HCT116 (cell line): ENCODE measurements at regions not wholly inside any gene's neighbourhood (a gene's known extent, or its start where the extent isn't known, plus 50 kb on each side); places are given as distances from the start of the nearest gene placed in this dataset.

ENCODE experiments used
- ATAC-seq: fragments of 200-7000 bp; cut with Tn5 transposase; 2 replicates; pipeline ENCODE4 v1.9.1; 2020; ENCODE audit warnings: mild to moderate bottlenecking, moderate library complexity
- BruUV-seq: library from RNA; stranded (reverse); fragments of 400-500 nt; replicated peaks from 2 replicates; lab custom pipeline; 2021; lab: Mats Ljungman, UMichigan
- CTCF ChIA-PET: fragments of 300-600 bp; sonication (Branson Sonifier 250); formaldehyde crosslinking; loops from one replicate; lab custom pipeline; 2021; ENCODE audit warnings: antibody characterized with exemption; lab: Charles Lee
- POLR2A ChIA-PET: fragments of 300-600, 350-600 bp; sonication (Branson Sonifier 250); formaldehyde crosslinking; loops from one replicate; lab custom pipeline; 2021; ENCODE audit warnings: antibody characterized with exemption; lab: Charles Lee
- RAD21 ChIA-PET, 2 experiments: fragments of 300-600 bp; sonication (Branson Sonifier 250); formaldehyde crosslinking; loops; one replicate each; lab custom pipeline; 2023; ENCODE audit warnings: low total read pairs in 2 of 2; ENCODE audit not compliant: uncharacterized antibody in 2 of 2, unreplicated experiment in 2 of 2, low non-redundant PET in 1 of 2; lab: Charles Lee
- DNase-seq: peaks from one replicate; pipeline ENCODE4 v3.0.0-alpha.2; 2010; ENCODE audit warnings: low read depth, low spot score
- H2AFZ ChIP-seq: fragments of 200-600 bp; shearing (Covaris generic), sonication (generic); 2 replicates; pipeline ENCODE4 v1.6.1; 2017; ENCODE audit warnings: low read depth, mixed run types, mixed read lengths, antibody characterized with exemption, low read length; ENCODE audit not compliant: poor library complexity, severe bottlenecking
- H3K27ac ChIP-seq: 2 replicates; pipeline ENCODE4 v1.5.1; 2012; ENCODE audit warnings: low read depth, low read length
- H3K27me3 ChIP-seq: fragments of 200-600 bp; sonication (generic); 2 replicates; pipeline ENCODE4 v1.6.1; 2016; ENCODE audit warnings: mixed run types, low read length, mixed read lengths; ENCODE audit not compliant: insufficient read depth
- H3K36me3 ChIP-seq, 2 experiments: fragments of 200-500 bp in 1 of 2; fragments of 200-600 bp in 1 of 2; sonication (Bioruptor generic) in 1 of 2; sonication (generic) in 1 of 2; 2 replicates each; pipeline versions ENCODE4 v1.5.1 to v1.6.1; 2014 to 2016; ENCODE audit warnings: low read length in 2 of 2, inconsistent platforms in 1 of 2, mixed read lengths in 1 of 2, mixed run types in 1 of 2; ENCODE audit not compliant: insufficient read depth in 2 of 2, control insufficient read depth in 1 of 2
- H3K4me1 ChIP-seq, 2 experiments: fragments of 200-600 bp in 1 of 2; sonication (generic) in 1 of 2; 2 replicates each; pipeline versions ENCODE4 v1.5.1 to v1.6.1; 2012 to 2017; ENCODE audit warnings: low read length in 2 of 2, inconsistent platforms in 1 of 2, mild to moderate bottlenecking in 1 of 2, mixed read lengths in 1 of 2, mixed run types in 1 of 2, moderate library complexity in 1 of 2; ENCODE audit not compliant: insufficient read depth in 2 of 2, control insufficient read depth in 1 of 2
- H3K4me2 ChIP-seq: fragments of 200-600 bp; sonication (generic); 2 replicates; pipeline ENCODE4 v1.6.1; 2017; ENCODE audit warnings: mixed run types, low read length, mixed read lengths
- H3K4me3 ChIP-seq, 2 experiments: fragments of 200-600 bp in 1 of 2; sonication (generic) in 1 of 2; replicated peaks in 1 of 2; 2 replicates each; pipeline ENCODE4 v1.5.1; 2011 to 2016; ENCODE audit warnings: low read length in 2 of 2, control low read depth in 1 of 2, low read depth in 1 of 2, mild to moderate bottlenecking in 1 of 2, mixed read lengths in 1 of 2, mixed run types in 1 of 2
- H3K79me2 ChIP-seq: fragments of 200-600 bp; sonication (generic); 2 replicates; pipeline ENCODE4 v1.6.1; 2017; ENCODE audit warnings: mild to moderate bottlenecking, mixed run types, low read length, moderate library complexity, mixed read lengths; ENCODE audit not compliant: insufficient read depth
- H3K9ac ChIP-seq: fragments of 200-600 bp; sonication (generic); 2 replicates; pipeline ENCODE4 v1.6.1; 2016; ENCODE audit warnings: low read length, mixed read lengths
- H3K9me2 ChIP-seq: fragments of 200-600 bp; sonication (generic), shearing (Covaris generic); 2 replicates; pipeline ENCODE4 v1.6.1; 2017; ENCODE audit warnings: mixed run types, mild to moderate bottlenecking, moderate library complexity; ENCODE audit not compliant: insufficient read depth
- H3K9me3 ChIP-seq, 2 experiments: fragments of 200-500 bp in 1 of 2; fragments of 200-600 bp in 1 of 2; sonication (Bioruptor generic) in 1 of 2; sonication (generic) in 1 of 2; 2 replicates each; pipeline ENCODE4 v1.6.1; 2014 to 2017; ENCODE audit warnings: low read length in 2 of 2, mixed read lengths in 2 of 2, inconsistent platforms in 1 of 2, low read depth in 1 of 2, mild to moderate bottlenecking in 1 of 2, mixed run types in 1 of 2, moderate library complexity in 1 of 2; ENCODE audit not compliant: control insufficient read depth in 1 of 2, insufficient read depth in 1 of 2
- H4K20me1 ChIP-seq: fragments of 200-600 bp; sonication (generic), shearing (Covaris generic); 2 replicates; pipeline ENCODE4 v1.6.1; 2017; ENCODE audit warnings: mixed run types, mild to moderate bottlenecking, moderate library complexity; ENCODE audit not compliant: insufficient read depth
- CEBPB ChIP-seq: IDR thresholded peaks from 2 replicates; pipeline ENCODE4 v1.6.1; 2012; ENCODE audit warnings: low read depth
- EGR1 ChIP-seq: IDR thresholded peaks from 2 replicates; pipeline ENCODE4 v1.6.1; 2012; ENCODE audit warnings: low read depth
- ELF1 ChIP-seq: IDR thresholded peaks from 2 replicates; pipeline ENCODE4 v1.6.1; 2012; ENCODE audit warnings: low read depth, borderline replicate concordance
- EZH2 ChIP-seq: fragments of 200-600 bp; sonication (generic); IDR thresholded peaks from 2 replicates; pipeline ENCODE4 v1.6.1; 2017; ENCODE audit warnings: antibody characterized with exemption, mixed run types
- JUND ChIP-seq: IDR thresholded peaks from 2 replicates; pipeline ENCODE4 v1.6.1; 2012
- MAX ChIP-seq: IDR thresholded peaks from 2 replicates; pipeline ENCODE4 v1.6.1; 2012
- POLR2A ChIP-seq: IDR thresholded peaks from 2 replicates; pipeline ENCODE4 v1.7.0; 2011; ENCODE audit warnings: borderline replicate concordance; ENCODE audit not compliant: insufficient read depth, insufficient read length; ENCODE audit errors: extremely low read depth
- RAD21 ChIP-seq: IDR thresholded peaks from 2 replicates; pipeline ENCODE4 v1.6.1; 2012; ENCODE audit warnings: low read depth, mild to moderate bottlenecking
- REST ChIP-seq: IDR thresholded peaks from 2 replicates; pipeline ENCODE4 v1.6.1; 2012; ENCODE audit warnings: low read depth
- SP1 ChIP-seq: IDR thresholded peaks from 2 replicates; pipeline ENCODE4 v1.6.1; 2012; ENCODE audit warnings: low read depth
- TCF7L2 ChIP-seq: IDR thresholded peaks from 2 replicates; pipeline ENCODE4 v1.7.0; 2011; ENCODE audit warnings: borderline replicate concordance, inconsistent platforms; ENCODE audit not compliant: insufficient read depth, insufficient read length; ENCODE audit errors: extremely low read depth
- YY1 ChIP-seq: IDR thresholded peaks from 2 replicates; pipeline ENCODE4 v1.6.1; 2011; ENCODE audit warnings: low read length, low read depth, moderate library complexity, mild to moderate bottlenecking; ENCODE audit not compliant: insufficient replicate concordance; ENCODE audit errors: extremely low read depth
- ZFX ChIP-seq: fragments of 450-650 bp; IDR thresholded peaks from 2 replicates; pipeline ENCODE4 v1.6.1; 2017
- ZNF274 ChIP-seq: fragments of 200-500 bp; sonication (Bioruptor generic); IDR thresholded peaks from 2 replicates; pipeline ENCODE4 v1.6.1; 2014; ENCODE audit warnings: mild to moderate bottlenecking, low read depth, low read length, inconsistent platforms
- intact Hi-C: fragments of 100-400 bp; cut with micrococcal nuclease; formaldehyde crosslinking; loops from 2 replicates; pipeline ENCODE4 v1.10.0; 2022

- Histone ChIP-seq H2AFZ (no peak overlapping the region), H3K36me3 (no peaks in the 10 kb centered on the region), H3K9me2 (no peaks in the 10 kb centered on the region), H3K9ac (no peak overlapping the region), H3K79me2 (no peaks in the 10 kb centered on the region), H3K27ac (no peak overlapping the region), H3K4me3 (no peak overlapping the region), H3K9me3 (no peaks in the 10 kb centered on the region), H4K20me1 (no peaks in the 10 kb centered on the region), H3K27me3 (no peaks in the 10 kb centered on the region), H3K4me1 (no peaks in the 10 kb centered on the region), H3K4me2 (no peak overlapping the region)
- TF ChIP-seq CEBPB = no peak
- TF ChIP-seq TCF7L2 = no peak
- TF ChIP-seq JUND = no peak
- no peak for TF ChIP-seq SP1
- no peak for TF ChIP-seq RAD21
- BruUV-seq = no TSS peak
- CTCF ChIA-PET = no interaction called here
- ATAC-seq (no peak), DNase-seq (no peak)
- POLR2A ChIA-PET = no interaction called here
- intact Hi-C loops = no loop called here
- RAD21 ChIA-PET = no interaction called here
These were observed 222.4 kb downstream of the ANTXR2 start for GRCh38 chr4:79850626-79851025.

GRCh38 chr4:79848329-79848728, 224.7 kb downstream of the ANTXR2 start:
- intact Hi-C loops = no loop called here
- Histone ChIP-seq H3K4me1 (no peaks in the 10 kb centered on the region), H3K9me2 (no peaks in the 10 kb centered on the region), H3K36me3 (no peaks in the 10 kb centered on the region), H4K20me1 (no peaks in the 10 kb centered on the region), H3K79me2 (no peaks in the 10 kb centered on the region), H3K4me3 (no peak overlapping the region), H3K27me3 (no peaks in the 10 kb centered on the region), H3K9me3 (no peaks in the 10 kb centered on the region), H3K4me2 (no peak overlapping the region), H2AFZ (no peak overlapping the region), H3K27ac (no peak overlapping the region), H3K9ac (no peak overlapping the region)
- DNase-seq (no peak), ATAC-seq (no peak)
- CTCF ChIA-PET = no interaction called here
- BruUV-seq = no TSS peak
- POLR2A ChIA-PET = no interaction called here
- no peak for TF ChIP-seq ZFX
- TF ChIP-seq SP1 = no peak
- no peak for TF ChIP-seq ELF1
- no peak for TF ChIP-seq REST
- TF ChIP-seq POLR2A = no peak
- TF ChIP-seq JUND = no peak
- TF ChIP-seq ZNF274 = no peak
- TF ChIP-seq YY1 = no peak
- no peak for TF ChIP-seq EZH2
- TF ChIP-seq EGR1 = no peak
- TF ChIP-seq MAX = no peak
- RAD21 ChIA-PET = no interaction called here
